Spinal cord (tissue), 9 donors: ENCODE measurements at regions not wholly inside any gene's neighbourhood (a gene's known extent, or its start where the extent isn't known, plus 50 kb on each side); places are given as distances from the start of the nearest gene placed in this dataset.
"Not testable (repeated sequence)": the region's sequence is repeated elsewhere in the genome, so short reads cannot be mapped to it uniquely, and the experiment has no call there.

Experiments
- DNase-seq, 6 donors: peaks; one replicate each; pipeline versions ENCODE4 v3.0.0 to v3.0.0-alpha.2; 2013 to 2015; ENCODE audit warnings: low spot score in 6 of 6, low read depth in 4 of 6
- H3K27ac ChIP-seq: one replicate; pipeline ENCODE4 v1.5.1; 2013; ENCODE audit warnings: low read depth, low read length, control low read depth
- H3K27me3 ChIP-seq: one replicate; pipeline ENCODE4 v1.6.1; 2013; ENCODE audit warnings: low read length; ENCODE audit not compliant: control insufficient read depth, insufficient read depth
- H3K36me3 ChIP-seq: one replicate; pipeline ENCODE4 v1.6.1; 2013; ENCODE audit warnings: low read length; ENCODE audit not compliant: control insufficient read depth, insufficient read depth
- H3K4me1 ChIP-seq: one replicate; pipeline ENCODE4 v1.6.1; 2013; ENCODE audit warnings: low read length; ENCODE audit not compliant: control insufficient read depth, insufficient read depth
- H3K4me3 ChIP-seq: one replicate; pipeline ENCODE4 v1.5.1; 2013; ENCODE audit warnings: low read depth, low read length, control low read depth
- H3K9me3 ChIP-seq: one replicate; pipeline ENCODE4 v1.6.1; 2013; ENCODE audit warnings: low read length; ENCODE audit not compliant: control insufficient read depth, insufficient read depth
- WGBS: methylation state at CpG from one replicate; pipeline ENCODE4 v1.1.5; 2013; ENCODE audit warnings: missing lambda C conversion rate; ENCODE audit not compliant: insufficient coverage; 5-methylcytosine and 5-hydroxymethylcytosine counted together
- donor health status: healthy.

DNA sequence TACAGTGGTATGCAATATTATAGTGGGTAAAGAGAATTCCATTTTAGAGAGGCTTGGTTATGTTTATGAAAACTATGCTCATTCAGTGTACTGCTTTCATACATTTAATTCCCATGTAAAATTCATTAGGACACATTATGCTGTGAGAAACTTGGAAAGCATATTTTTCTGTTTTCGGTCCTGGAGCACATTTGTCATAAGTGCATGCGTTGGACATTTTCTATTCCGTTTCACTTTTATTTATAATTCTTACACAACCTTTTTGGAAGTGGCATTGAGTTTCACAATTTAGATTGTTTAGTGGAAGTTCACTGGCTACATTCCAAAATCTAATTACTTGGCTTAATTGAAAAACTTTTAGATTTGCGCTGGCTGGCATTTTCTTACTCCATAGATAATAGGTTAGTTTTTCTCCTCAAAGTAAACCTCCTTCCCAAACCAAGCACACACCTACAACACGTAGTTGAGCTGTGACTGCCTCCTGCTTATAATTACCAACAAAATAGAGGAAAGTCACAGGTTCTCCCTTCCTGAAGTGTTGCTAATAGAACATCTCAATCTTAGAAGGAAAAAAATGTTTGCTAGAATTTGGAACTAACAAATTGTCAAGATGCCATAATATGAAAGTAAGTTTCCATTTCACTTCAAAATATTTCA lies 938.5 kb downstream of the TRHDE start:
- Histone ChIP-seq H3K27ac (no peak overlapping the region), H3K4me3 (no peak overlapping the region), H3K36me3 (no peaks in the 10 kb centered on the region), H3K9me3 (peaks cover 2% of the 10 kb centered on the region), H3K4me1 (no peaks in the 10 kb centered on the region), H3K27me3 (no peaks in the 10 kb centered on the region)
- peak in 1 of 6 donors; percentile 4 for DNase-seq
- WGBS, result no CpG with 5 or more reads among the region's 5 CpGs

DNA sequence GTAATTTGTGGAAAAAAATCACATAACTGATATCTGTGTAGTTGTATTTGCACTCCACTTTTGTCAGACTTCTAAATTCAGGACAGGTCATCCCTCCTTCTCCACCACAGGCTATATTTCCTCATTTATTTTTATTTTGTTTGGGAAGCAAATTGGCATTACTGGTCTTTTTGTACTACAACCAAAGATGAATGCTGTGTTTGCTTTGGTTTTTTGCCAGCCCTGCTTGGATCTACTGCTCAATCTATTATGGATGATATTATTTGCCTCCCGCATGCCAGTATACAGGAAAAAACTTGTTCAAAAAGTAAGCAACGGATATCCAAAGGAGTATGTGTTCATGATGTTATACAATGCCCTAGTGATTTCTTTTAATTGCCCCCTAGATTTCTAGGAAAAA lies 948.8 kb downstream of the TRHDE start:
- no CpG with 5 or more reads among the region's 2 CpGs for WGBS
- no peaks in the 10 kb centered on the region for H3K27me3 ChIP-seq
- DNase-seq, result peak in 1 of 6 donors; percentile 3
- H3K4me3 ChIP-seq, result no peak overlapping the region
- H3K36me3 ChIP-seq, result no peaks in the 10 kb centered on the region
- H3K4me1 ChIP-seq, result no peaks in the 10 kb centered on the region
- no peaks in the 10 kb centered on the region for H3K9me3 ChIP-seq
- H3K27ac ChIP-seq, result no peak overlapping the region

GRCh38 chr12:73221398-73221797 lies 949.2 kb downstream of the TRHDE start:
- no peak for DNase-seq
- Histone ChIP-seq H3K9me3 (no peaks in the 10 kb centered on the region), H3K4me1 (no peaks in the 10 kb centered on the region), H3K27ac (no peak overlapping the region), H3K36me3 (no peaks in the 10 kb centered on the region), H3K27me3 (no peaks in the 10 kb centered on the region), H3K4me3 (no peak overlapping the region)

DNA sequence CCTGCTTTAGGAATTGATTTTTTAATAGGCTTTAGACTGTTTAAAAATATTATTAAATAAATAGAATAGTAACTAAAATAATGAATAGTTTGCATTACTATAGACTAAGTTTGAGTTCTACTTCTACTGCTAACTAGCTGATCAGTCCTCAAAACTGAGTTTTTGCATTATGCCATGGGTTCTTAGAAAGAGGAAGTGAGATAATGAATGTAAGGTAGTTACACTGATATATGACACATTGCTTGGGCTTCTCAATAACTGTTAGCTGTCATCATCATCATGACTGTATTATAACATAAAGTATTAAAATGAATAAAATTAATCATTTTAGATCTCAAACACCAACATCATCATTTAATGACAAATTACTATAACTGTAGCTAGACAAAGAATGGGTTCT lies 949.7 kb downstream of the TRHDE start:
- no peaks in the 10 kb centered on the region for H3K4me1 ChIP-seq
- no peak for DNase-seq
- H3K27me3 ChIP-seq, result no peaks in the 10 kb centered on the region
- no peaks in the 10 kb centered on the region for H3K9me3 ChIP-seq
- H3K27ac ChIP-seq, result no peak overlapping the region
- no peak overlapping the region for H3K4me3 ChIP-seq
- no peaks in the 10 kb centered on the region for H3K36me3 ChIP-seq

DNA sequence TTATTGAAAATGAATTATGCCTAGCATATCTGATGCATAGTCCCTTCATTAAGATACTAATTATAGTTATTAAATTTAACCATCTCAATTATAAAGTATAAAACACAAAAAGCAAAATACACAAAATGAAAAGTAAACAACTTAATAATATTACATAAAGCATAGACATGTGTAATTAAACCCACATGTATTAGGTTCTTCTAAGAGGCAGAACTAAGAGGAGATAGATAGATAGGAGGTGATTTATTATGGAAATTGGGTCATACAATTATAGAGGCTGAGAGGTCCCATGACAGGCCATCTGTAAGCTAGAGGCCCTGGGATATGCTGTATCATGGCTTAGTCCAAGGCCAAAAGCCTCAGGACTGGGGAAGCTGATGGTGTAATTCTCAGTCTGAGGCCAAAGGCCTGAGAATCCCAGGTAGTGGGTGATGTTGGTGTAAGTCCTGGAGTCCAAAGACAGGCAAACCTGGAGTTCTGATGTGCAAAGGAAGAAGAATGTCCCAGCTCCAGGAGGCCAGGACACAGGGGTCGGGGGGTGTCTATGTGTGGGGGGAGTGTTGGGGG lies 953.3 kb downstream of the TRHDE start:
- Histone ChIP-seq H3K27ac (no peak overlapping the region), H3K9me3 (no peaks in the 10 kb centered on the region), H3K27me3 (no peaks in the 10 kb centered on the region), H3K36me3 (no peaks in the 10 kb centered on the region), H3K4me3 (no peak overlapping the region), H3K4me1 (no peaks in the 10 kb centered on the region)
- WGBS, result no CpG with 5 or more reads among the region's 1 CpG
- no peak for DNase-seq

- H3K4me1 ChIP-seq, result no peaks in the 10 kb centered on the region
- no peak for DNase-seq
- no peaks in the 10 kb centered on the region for H3K27me3 ChIP-seq
- H3K36me3 ChIP-seq, result no peaks in the 10 kb centered on the region
- no peak overlapping the region for H3K27ac ChIP-seq
- H3K4me3 ChIP-seq, result no peak overlapping the region
- H3K9me3 ChIP-seq, result no peaks in the 10 kb centered on the region
- no CpG with 5 or more reads among the region's 2 CpGs for WGBS
Observed at GRCh38 chr12:73225941-73226340, 953.8 kb downstream of the TRHDE start.

DNA sequence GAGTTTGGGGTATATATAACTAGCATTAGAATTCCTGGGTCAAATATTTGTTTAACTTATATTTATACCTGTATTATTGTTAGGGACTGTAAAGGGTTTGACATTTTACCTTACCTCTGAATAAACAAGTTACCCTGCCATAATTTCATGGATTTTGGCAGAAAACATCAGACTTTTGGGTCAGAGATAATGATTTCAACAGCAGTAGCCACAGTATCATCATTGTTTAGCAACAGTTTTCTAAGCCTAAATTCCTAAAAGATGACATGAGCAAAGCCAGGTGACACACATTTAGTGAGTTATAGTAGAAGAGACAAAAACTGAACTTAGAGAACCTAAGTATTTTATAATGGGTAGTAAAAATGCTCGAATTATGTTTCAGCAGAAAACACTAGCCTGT lies 954.4 kb downstream of the TRHDE start:
- DNase-seq, result no peak
- Histone ChIP-seq H3K9me3 (no peaks in the 10 kb centered on the region), H3K4me3 (no peak overlapping the region), H3K4me1 (no peaks in the 10 kb centered on the region), H3K27ac (no peak overlapping the region), H3K36me3 (no peaks in the 10 kb centered on the region), H3K27me3 (no peaks in the 10 kb centered on the region)
- no CpG with 5 or more reads among the region's 1 CpG for WGBS

GRCh38 chr12:73228828-73229227 lies 956.7 kb downstream of the TRHDE start:
- not testable (repeated sequence) for H3K27ac ChIP-seq, H3K4me3 ChIP-seq, H3K4me1 ChIP-seq, H3K36me3 ChIP-seq, H3K27me3 ChIP-seq, H3K9me3 ChIP-seq, DNase-seq
- no CpG with 5 or more reads among the region's 1 CpG for WGBS

- Histone ChIP-seq H3K27me3 (no peaks in the 10 kb centered on the region), H3K4me3 (no peak overlapping the region), H3K4me1 (no peaks in the 10 kb centered on the region), H3K27ac (no peak overlapping the region), H3K9me3 (peaks cover 8% of the 10 kb centered on the region), H3K36me3 (no peaks in the 10 kb centered on the region)
- DNase-seq, result no peak
- WGBS, result 97% methylated on average over 3 of the region's 3 CpGs
Observed at GRCh38 chr12:73235387-73235786, 963.2 kb downstream of the TRHDE start.

DNA sequence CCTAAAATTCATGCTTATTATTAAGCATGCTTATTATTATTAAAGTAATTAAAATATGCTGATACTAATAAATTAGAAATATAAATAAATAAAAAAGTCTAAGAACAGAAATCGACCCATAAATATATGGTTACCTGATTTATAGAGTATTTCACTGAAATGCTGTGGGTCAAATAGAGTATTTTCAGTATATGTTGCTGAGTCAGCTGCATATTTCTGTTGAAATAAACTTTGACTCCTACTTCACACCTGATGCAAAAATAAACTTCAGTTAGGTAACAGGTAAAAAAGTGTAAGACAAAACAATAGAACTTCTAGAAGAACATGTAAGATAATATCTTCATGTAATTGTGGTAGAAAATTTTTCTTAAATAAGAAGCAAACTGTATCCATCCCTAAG lies 967.9 kb downstream of the TRHDE start:
- H3K36me3 ChIP-seq, result no peaks in the 10 kb centered on the region
- WGBS, result no CpG with 5 or more reads among the region's 1 CpG

More for the DNA sequence above, 967.9 kb downstream of the TRHDE start:
- Histone ChIP-seq H3K4me1 (no peaks in the 10 kb centered on the region), H3K27me3 (no peaks in the 10 kb centered on the region), H3K27ac (no peak overlapping the region), H3K4me3 (no peak overlapping the region), H3K9me3 (peaks cover 1% of the 10 kb centered on the region)
- DNase-seq, result no peak
